H1 (cell line): ENCODE measurements at regions not wholly inside any gene's neighbourhood (a gene's known extent, or its start where the extent isn't known, plus 50 kb on each side); places are given as distances from the start of the nearest gene placed in this dataset.

Experiments used
- CTCF ChIA-PET: fragments of 300-600 bp; sonication (Branson Sonifier 250); formaldehyde crosslinking; loops from one replicate; lab custom pipeline; 2021; ENCODE audit not compliant: partially characterized antibody; lab: Charles Lee
- POLR2A ChIA-PET: fragments of 300-600 bp; sonication (Branson Sonifier 250); formaldehyde crosslinking; loops from one replicate; lab custom pipeline; 2021; ENCODE audit warnings: inconsistent platforms; ENCODE audit not compliant: partially characterized antibody; lab: Charles Lee
- DNase-seq, 2 experiments: peaks; one replicate each; pipeline versions ENCODE4 v3.0.0 to v3.0.0-alpha.2; 2010 to 2022; ENCODE audit warnings: low spot score in 2 of 2, low read depth in 1 of 2, mixed read lengths in 1 of 2
- FAIRE-seq: peaks from 2 replicates; lab custom pipeline; 2011; peaks lifted over from hg19 to GRCh38; lab: Jason Lieb, UNC
- H2AFZ ChIP-seq: 2 replicates; pipeline ENCODE4 v1.8.1; 2012; ENCODE audit warnings: low read length, inconsistent platforms
- H2AK5ac ChIP-seq: 2 replicates; pipeline ENCODE4 v1.6.1; 2013; ENCODE audit warnings: low read depth, low read length
- H2BK120ac ChIP-seq: replicated peaks from 2 replicates; pipeline ENCODE3; 2013; ENCODE audit warnings: low read depth, low read length, inconsistent platforms
- H2BK12ac ChIP-seq: 2 replicates; pipeline ENCODE4 v1.6.1; 2013; ENCODE audit warnings: low read depth, low read length
- H2BK15ac ChIP-seq: 2 replicates; pipeline ENCODE4 v1.6.1; 2013; ENCODE audit warnings: low read length
- H2BK20ac ChIP-seq: 2 replicates; pipeline ENCODE4 v1.6.1; 2013; ENCODE audit warnings: low read length
- H2BK5ac ChIP-seq: 2 replicates; pipeline ENCODE4 v1.6.1; 2013; ENCODE audit warnings: low read depth, low read length
- H3K14ac ChIP-seq: 2 replicates; pipeline ENCODE4 v1.6.1; 2013; ENCODE audit warnings: inconsistent platforms; ENCODE audit not compliant: insufficient read length
- H3K18ac ChIP-seq: 2 replicates; pipeline ENCODE4 v1.6.1; 2013; ENCODE audit warnings: low read length; ENCODE audit errors: extremely low read depth
- H3K23ac ChIP-seq: 2 replicates; pipeline ENCODE4 v1.6.1; 2013; ENCODE audit warnings: inconsistent platforms; ENCODE audit not compliant: insufficient read length
- H3K23me2 ChIP-seq: 2 replicates; pipeline ENCODE4 v1.6.1; 2013; ENCODE audit warnings: low read depth, low read length
- H3K27ac ChIP-seq: 2 replicates; pipeline ENCODE4 v1.6.1; 2011; ENCODE audit warnings: low read depth, low read length, inconsistent platforms
- H3K27me3 ChIP-seq, 4 experiments: replicated peaks in 1 of 4; 1 replicate in 1 of 4; 2 replicates in 3 of 4; pipeline versions ENCODE4 v1.6.1 to v1.8.1; 2011 to 2013; ENCODE audit warnings: low read length in 3 of 4, mild to moderate bottlenecking in 3 of 4, inconsistent platforms in 2 of 4, mixed read lengths in 2 of 4, moderate library complexity in 1 of 4; ENCODE audit not compliant: control insufficient read depth in 3 of 4, insufficient read depth in 3 of 4; ENCODE audit errors: extremely low read depth in 1 of 4
- H3K36me3 ChIP-seq, 4 experiments: 2 replicates each; pipeline versions ENCODE4 v1.6.1 to v1.8.1; 2011 to 2013; ENCODE audit warnings: mild to moderate bottlenecking in 4 of 4, low read length in 3 of 4, moderate library complexity in 2 of 4, control low read depth in 1 of 4, inconsistent platforms in 1 of 4; ENCODE audit not compliant: insufficient read depth in 4 of 4, control insufficient read depth in 2 of 4
- H3K4ac ChIP-seq: replicated peaks from 2 replicates; pipeline ENCODE3; 2013; ENCODE audit warnings: low read length, low read depth, mixed read lengths, inconsistent platforms; ENCODE audit not compliant: insufficient read length
- H3K4me1 ChIP-seq, 4 experiments: replicated peaks in 1 of 4; 1 replicate in 1 of 4; 2 replicates in 3 of 4; pipeline versions ENCODE4 v1.6.1 to v1.8.1; 2011 to 2013; ENCODE audit warnings: low read length in 3 of 4, inconsistent platforms in 2 of 4, mixed read lengths in 1 of 4; ENCODE audit not compliant: insufficient read depth in 4 of 4, control insufficient read depth in 3 of 4
- H3K4me2 ChIP-seq, 2 experiments: 2 replicates each; pipeline versions ENCODE4 v1.6.1 to v1.8.1; 2011 to 2013; ENCODE audit warnings: low read depth in 2 of 2, low read length in 2 of 2, control low read depth in 1 of 2, inconsistent platforms in 1 of 2, mild to moderate bottlenecking in 1 of 2; ENCODE audit not compliant: insufficient read depth in 1 of 2
- H3K4me3 ChIP-seq, 4 experiments: fragments of 200-600, 300-600 bp in 1 of 4; sonication (generic), shearing (Covaris generic), sonication (Bioruptor Twin) in 1 of 4; 2 replicates each; pipeline versions ENCODE4 v1.5.1 to v1.8.1; 2011 to 2016; ENCODE audit warnings: low read length in 4 of 4, low read depth in 3 of 4, control low read depth in 2 of 4, inconsistent platforms in 2 of 4, mild to moderate bottlenecking in 2 of 4, mixed read lengths in 1 of 4, moderate library complexity in 1 of 4; ENCODE audit not compliant: insufficient read depth in 2 of 4; ENCODE audit errors: extremely low read depth in 1 of 4
- H3K56ac ChIP-seq: replicated peaks from 2 replicates; pipeline ENCODE3; 2013; ENCODE audit warnings: low read depth, mild to moderate bottlenecking, mixed read lengths, low read length, inconsistent platforms; ENCODE audit not compliant: insufficient read length
- H3K79me1 ChIP-seq: 2 replicates; pipeline ENCODE4 v1.6.1; 2013; ENCODE audit warnings: low read depth, low read length, control low read depth
- H3K79me2 ChIP-seq, 2 experiments: 2 replicates each; pipeline versions ENCODE4 v1.6.1 to v1.8.1; 2012 to 2013; ENCODE audit warnings: low read length in 2 of 2, mild to moderate bottlenecking in 2 of 2, inconsistent platforms in 1 of 2; ENCODE audit not compliant: insufficient read depth in 2 of 2, control insufficient read depth in 1 of 2
- H3K9ac ChIP-seq, 4 experiments: replicated peaks in 1 of 4; 1 replicate in 1 of 4; 2 replicates in 3 of 4; pipeline versions ENCODE4 v1.6.1 to v1.8.1; 2011 to 2013; ENCODE audit warnings: low read depth in 3 of 4, low read length in 3 of 4, control low read depth in 2 of 4, mild to moderate bottlenecking in 2 of 4, moderate library complexity in 2 of 4, inconsistent platforms in 1 of 4; ENCODE audit errors: extremely low read depth in 1 of 4
- H3K9me3 ChIP-seq, 2 experiments: 2 replicates each; pipeline versions ENCODE4 v1.6.1 to v1.8.1; 2012 to 2013; ENCODE audit warnings: mild to moderate bottlenecking in 2 of 2, moderate library complexity in 2 of 2, control low read depth in 1 of 2, inconsistent platforms in 1 of 2, low read depth in 1 of 2, low read length in 1 of 2, mixed read lengths in 1 of 2; ENCODE audit not compliant: insufficient read depth in 2 of 2
- H4K20me1 ChIP-seq, 2 experiments: replicated peaks in 1 of 2; 2 replicates each; pipeline versions ENCODE3 to v1.8.1; 2011 to 2013; ENCODE audit warnings: inconsistent platforms in 2 of 2, low read length in 2 of 2, mild to moderate bottlenecking in 1 of 2; ENCODE audit not compliant: insufficient read depth in 2 of 2, control insufficient read depth in 1 of 2
- H4K5ac ChIP-seq: 2 replicates; pipeline ENCODE4 v1.6.1; 2013; ENCODE audit warnings: low read length, low read depth, mixed read lengths, inconsistent platforms; ENCODE audit not compliant: insufficient read length
- H4K8ac ChIP-seq: 2 replicates; pipeline ENCODE4 v1.8.0; 2013; ENCODE audit warnings: mild to moderate bottlenecking, moderate library complexity, low read length, inconsistent platforms; ENCODE audit not compliant: insufficient read depth; ENCODE audit errors: extremely low read depth
- H4K91ac ChIP-seq: replicated peaks from 2 replicates; pipeline ENCODE3; 2013; ENCODE audit warnings: low read length, mixed read lengths, inconsistent platforms; ENCODE audit not compliant: insufficient read length
- EGR1 ChIP-seq: IDR thresholded peaks from 2 replicates; pipeline ENCODE4 v1.6.1; 2011; ENCODE audit warnings: low read depth, low read length, borderline replicate concordance
- EZH2 ChIP-seq: fragments of 200-600 bp; sonication (generic); IDR thresholded peaks from 2 replicates; pipeline ENCODE4 v1.7.1; 2012; ENCODE audit warnings: low read depth, mild to moderate bottlenecking, moderate library complexity, low read length, inconsistent platforms; ENCODE audit not compliant: severe bottlenecking
- POLR2AphosphoS5 ChIP-seq: IDR thresholded peaks from 2 replicates; pipeline ENCODE4 v1.6.1; 2011; ENCODE audit warnings: low read depth, low read length
- SIRT6 ChIP-seq: IDR thresholded peaks from one replicate; pipeline ENCODE4 v1.7.1; 2012; ENCODE audit warnings: low read length, inconsistent platforms
- WGBS, 2 experiments: shearing (Covaris generic) in 1 of 2; methylation state at CpG; one replicate each; pipeline versions ENCODE4 v1.1.6 to v1.1.7; 2013 to 2015; ENCODE audit warnings: low lambda C conversion rate in 2 of 2, mixed read lengths in 2 of 2, inconsistent platforms in 1 of 2, low coverage in 1 of 2, missing lambda C conversion rate in 1 of 2; ENCODE audit not compliant: insufficient replicate concordance in 2 of 2, insufficient coverage in 1 of 2, insufficient read length in 1 of 2; ENCODE audit errors: extremely low coverage in 1 of 2, missing lambda C conversion rate in 1 of 2; 5-methylcytosine and 5-hydroxymethylcytosine counted together

DNA sequence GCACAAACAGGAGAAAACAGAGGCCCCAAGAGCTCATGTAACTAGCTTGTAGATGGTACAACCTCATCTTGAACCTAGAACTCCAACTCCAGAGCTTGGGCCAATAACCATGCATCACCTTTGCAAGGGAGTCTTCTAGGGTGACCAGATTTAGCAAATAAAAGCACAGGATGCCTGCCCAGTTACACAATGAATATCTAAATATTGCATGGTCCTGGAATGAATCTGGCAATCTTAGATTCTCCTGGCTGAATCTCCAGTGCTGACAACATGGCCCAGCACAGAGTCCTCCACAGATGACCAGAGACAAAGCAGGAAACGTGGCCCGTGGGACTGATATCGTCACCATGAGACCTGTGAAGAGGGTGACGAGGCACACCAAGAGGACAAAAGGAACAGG, 494.1 kb downstream of the PREX1 start:
- H3K9me3 ChIP-seq, result no peaks in the 10 kb centered on the region
- no peaks in the 10 kb centered on the region for H3K79me1 ChIP-seq
- no peaks in the 10 kb centered on the region for H3K36me3 ChIP-seq
- H2AK5ac ChIP-seq, result no peak overlapping the region
- ChIA-PET POLR2A (no interaction called here), CTCF (no interaction called here)
- H2BK5ac ChIP-seq, result no peak overlapping the region
- TF ChIP-seq EZH2, result no peak
- no peak for TF ChIP-seq POLR2AphosphoS5
- TF ChIP-seq SIRT6, result no peak
- no peak for TF ChIP-seq EGR1
- no peak overlapping the region for H4K8ac ChIP-seq
- no peaks in the 10 kb centered on the region for H3K79me2 ChIP-seq
- no peaks in the 10 kb centered on the region for H3K23me2 ChIP-seq
- H4K91ac ChIP-seq, result no peak overlapping the region
- FAIRE-seq (no peak), DNase-seq (no peak)
- H3K27me3 ChIP-seq, result no peaks in the 10 kb centered on the region
- H2BK20ac ChIP-seq, result no peak overlapping the region
- no peak overlapping the region for H4K5ac ChIP-seq
- no peak overlapping the region for H3K56ac ChIP-seq
- H3K4ac ChIP-seq, result no peak overlapping the region
- no peaks in the 10 kb centered on the region for H4K20me1 ChIP-seq
- no peak overlapping the region for H3K9ac ChIP-seq
- H3K4me2 ChIP-seq, result no peak overlapping the region
- no peak overlapping the region for H3K14ac ChIP-seq
- H3K18ac ChIP-seq, result no peak overlapping the region
- no peak overlapping the region for H2BK120ac ChIP-seq
- H3K27ac ChIP-seq, result no peak overlapping the region
- H2BK12ac ChIP-seq, result no peak overlapping the region
- no peak overlapping the region for H2AFZ ChIP-seq
- 76% methylated on average over 4 of the region's 4 CpGs; no CpG with 5 or more reads in 1 of the 2 experiments for WGBS, 2 experiments
- H3K4me1 ChIP-seq, result peaks cover 0 to 8% (median 4%) of the 10 kb centered on the region in 4 experiments; a peak in 3 of 7 replicates
- H3K23ac ChIP-seq, result no peak overlapping the region
- no peak overlapping the region for H2BK15ac ChIP-seq
- H3K4me3 ChIP-seq, result no peak overlapping the region
